Hepatocyte (in vitro differentiated cells): ENCODE measurements at regions not wholly inside any gene's neighbourhood (a gene's known extent, or its start where the extent isn't known, plus 50 kb on each side); places are given as distances from the start of the nearest gene placed in this dataset.

Experiments used
- DNase-seq: peaks from one replicate; pipeline ENCODE4 v3.0.0-alpha.2; 2016; ENCODE audit warnings: low spot score
- H2AFZ ChIP-seq: fragments of 200-600 bp; sonication (generic); 2 replicates; pipeline ENCODE4 v1.6.0; 2016; ENCODE audit warnings: antibody characterized with exemption, mild to moderate bottlenecking
- H3K27ac ChIP-seq: fragments of 200-600 bp; sonication (generic); 2 replicates; pipeline ENCODE4 v1.5.1; 2016; ENCODE audit warnings: mild to moderate bottlenecking
- H3K27me3 ChIP-seq: fragments of 200-600 bp; sonication (generic); 2 replicates; pipeline ENCODE4 v1.6.1; 2016
- H3K36me3 ChIP-seq: fragments of 200-600 bp; sonication (generic); replicated peaks from 2 replicates; pipeline ENCODE4 v1.5.1; 2016; ENCODE audit warnings: low read depth; ENCODE audit not compliant: insufficient read depth
- H3K4me1 ChIP-seq: fragments of 200-600 bp; sonication (generic); 2 replicates; pipeline ENCODE4 v1.5.1; 2016; ENCODE audit warnings: mild to moderate bottlenecking, moderate library complexity; ENCODE audit not compliant: insufficient read depth
- H3K4me2 ChIP-seq: fragments of 200-600 bp; sonication (generic); 2 replicates; pipeline ENCODE4 v1.6.0; 2016
- H3K4me3 ChIP-seq: fragments of 200-600 bp; sonication (generic); 2 replicates; pipeline ENCODE4 v1.5.1; 2016; ENCODE audit warnings: mild to moderate bottlenecking
- H3K79me2 ChIP-seq: fragments of 200-600 bp; sonication (generic); 2 replicates; pipeline ENCODE4 v1.6.0; 2017; ENCODE audit warnings: mild to moderate bottlenecking
- H3K9me2 ChIP-seq: fragments of 200-600 bp; sonication (generic); replicated peaks from 2 replicates; pipeline ENCODE4 v1.6.0; 2017; ENCODE audit warnings: mild to moderate bottlenecking; ENCODE audit not compliant: insufficient read depth
- H3K9me3 ChIP-seq: fragments of 200-600 bp; sonication (generic); 2 replicates; pipeline ENCODE4 v1.5.1; 2016; ENCODE audit warnings: low read depth, mild to moderate bottlenecking
- H4K20me1 ChIP-seq: fragments of 200-600 bp; sonication (generic); 2 replicates; pipeline ENCODE4 v1.6.0; 2016; ENCODE audit warnings: mild to moderate bottlenecking; ENCODE audit not compliant: insufficient read depth, poor library complexity, severe bottlenecking
- EZH2 ChIP-seq: fragments of 200-600 bp; sonication (generic); IDR thresholded peaks from 2 replicates; pipeline ENCODE4 v1.6.1; 2016; ENCODE audit warnings: antibody characterized with exemption, mild to moderate bottlenecking, borderline replicate concordance
- EZH2phosphoT487 ChIP-seq: fragments of 200-600 bp; sonication (generic); IDR thresholded peaks from one replicate; pipeline ENCODE4 v1.6.1; 2018; ENCODE audit warnings: antibody characterized with exemption, mild to moderate bottlenecking, low read depth, moderate library complexity; ENCODE audit not compliant: unreplicated experiment, severe bottlenecking
- WGBS: methylation state at CpG from one replicate; pipeline ENCODE4 v1.1.6; 2016; ENCODE audit warnings: low lambda C conversion rate; ENCODE audit errors: missing lambda C conversion rate; 5-methylcytosine and 5-hydroxymethylcytosine counted together
- TF ChIP-seq, protein P1 (sequence below): fragments of 200-600 bp; sonication (generic); IDR thresholded peaks from 2 replicates; pipeline ENCODE4 v1.5.1; 2016; ENCODE audit warnings: antibody characterized with exemption, mild to moderate bottlenecking; ENCODE audit not compliant: poor library complexity

DNA sequence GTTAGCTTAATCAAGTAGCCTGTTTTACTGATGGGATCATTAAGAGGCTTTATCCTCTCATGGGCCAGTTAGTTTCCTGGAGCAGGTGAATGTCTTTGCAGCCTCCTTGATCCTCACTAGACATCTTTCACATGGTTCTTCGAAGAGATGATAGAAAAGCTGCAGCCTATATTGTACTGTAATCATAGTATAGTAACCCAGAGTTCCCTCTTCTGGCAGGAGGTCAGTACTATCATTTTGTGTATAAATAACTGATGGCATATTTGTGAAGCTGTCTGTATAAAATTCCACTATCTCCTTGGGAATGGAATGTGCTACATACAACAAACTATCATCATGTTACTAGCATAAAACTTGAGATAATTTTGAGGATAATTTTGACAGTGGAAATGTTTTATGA, 123.8 kb upstream of the PRPS1L1 start:
- H3K79me2 ChIP-seq = no peaks in the 10 kb centered on the region
- H3K9me3 ChIP-seq = no peaks in the 10 kb centered on the region
- peaks cover 4% of the 10 kb centered on the region for H3K4me1 ChIP-seq
- H3K4me3 ChIP-seq = no peak overlapping the region
- no peak overlapping the region for H3K27ac ChIP-seq
- 85% methylated on average over 1 of the region's 1 CpG for WGBS
- no peak for DNase-seq
- no peak overlapping the region for H2AFZ ChIP-seq
- H4K20me1 ChIP-seq = no peaks in the 10 kb centered on the region
- no peak overlapping the region for H3K4me2 ChIP-seq
- no peaks in the 10 kb centered on the region for H3K27me3 ChIP-seq
- no peaks in the 10 kb centered on the region for H3K9me2 ChIP-seq
- TF ChIP-seq, protein P1, sequence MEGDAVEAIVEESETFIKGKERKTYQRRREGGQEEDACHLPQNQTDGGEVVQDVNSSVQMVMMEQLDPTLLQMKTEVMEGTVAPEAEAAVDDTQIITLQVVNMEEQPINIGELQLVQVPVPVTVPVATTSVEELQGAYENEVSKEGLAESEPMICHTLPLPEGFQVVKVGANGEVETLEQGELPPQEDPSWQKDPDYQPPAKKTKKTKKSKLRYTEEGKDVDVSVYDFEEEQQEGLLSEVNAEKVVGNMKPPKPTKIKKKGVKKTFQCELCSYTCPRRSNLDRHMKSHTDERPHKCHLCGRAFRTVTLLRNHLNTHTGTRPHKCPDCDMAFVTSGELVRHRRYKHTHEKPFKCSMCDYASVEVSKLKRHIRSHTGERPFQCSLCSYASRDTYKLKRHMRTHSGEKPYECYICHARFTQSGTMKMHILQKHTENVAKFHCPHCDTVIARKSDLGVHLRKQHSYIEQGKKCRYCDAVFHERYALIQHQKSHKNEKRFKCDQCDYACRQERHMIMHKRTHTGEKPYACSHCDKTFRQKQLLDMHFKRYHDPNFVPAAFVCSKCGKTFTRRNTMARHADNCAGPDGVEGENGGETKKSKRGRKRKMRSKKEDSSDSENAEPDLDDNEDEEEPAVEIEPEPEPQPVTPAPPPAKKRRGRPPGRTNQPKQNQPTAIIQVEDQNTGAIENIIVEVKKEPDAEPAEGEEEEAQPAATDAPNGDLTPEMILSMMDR = peak; percentile 25
- TF ChIP-seq EZH2phosphoT487 = no peak
- no peaks in the 10 kb centered on the region for H3K36me3 ChIP-seq

DNA sequence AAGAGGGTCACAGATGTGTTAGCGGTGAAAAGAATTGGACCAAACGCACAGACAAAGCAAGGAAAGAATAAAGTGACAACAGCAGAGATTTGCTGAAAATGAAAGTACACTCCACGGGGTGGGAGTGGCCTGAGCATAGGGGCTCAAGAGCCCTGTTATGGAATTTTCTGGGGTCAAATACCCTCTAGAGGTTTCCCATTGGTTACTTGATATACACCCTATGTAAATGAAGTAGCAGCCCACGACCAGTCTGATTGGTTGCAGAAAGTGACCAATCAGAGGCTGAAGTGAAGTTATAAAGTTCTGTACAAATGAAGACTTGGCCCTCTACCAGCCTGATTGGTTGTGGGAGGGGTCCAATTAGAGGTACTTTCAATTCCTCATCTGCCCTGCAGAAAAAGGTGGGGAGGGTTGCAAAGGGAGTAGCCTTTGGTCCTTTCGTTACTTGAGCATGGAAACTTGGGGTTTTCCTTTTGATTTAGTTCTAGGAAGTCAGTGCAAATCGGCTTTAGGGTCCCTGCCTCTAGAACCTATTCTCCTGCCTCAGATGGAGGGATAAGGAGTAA, 125.6 kb upstream of the PRPS1L1 start:
- H3K4me3 ChIP-seq = no peak overlapping the region
- H4K20me1 ChIP-seq = no peaks in the 10 kb centered on the region
- DNase-seq = no peak
- H3K27ac ChIP-seq = no peak overlapping the region
- H3K79me2 ChIP-seq = no peaks in the 10 kb centered on the region
- H3K4me1 ChIP-seq = peaks cover 4% of the 10 kb centered on the region
- 91% methylated on average over 6 of the region's 6 CpGs for WGBS
- no peaks in the 10 kb centered on the region for H3K9me3 ChIP-seq
- H3K9me2 ChIP-seq = no peaks in the 10 kb centered on the region
- TF ChIP-seq EZH2phosphoT487 (no peak), EZH2 (no peak)
- TF ChIP-seq, protein P1 = no peak
- H3K4me2 ChIP-seq = no peak overlapping the region
- no peaks in the 10 kb centered on the region for H3K36me3 ChIP-seq
- H3K27me3 ChIP-seq = no peaks in the 10 kb centered on the region
- no peak overlapping the region for H2AFZ ChIP-seq

DNA sequence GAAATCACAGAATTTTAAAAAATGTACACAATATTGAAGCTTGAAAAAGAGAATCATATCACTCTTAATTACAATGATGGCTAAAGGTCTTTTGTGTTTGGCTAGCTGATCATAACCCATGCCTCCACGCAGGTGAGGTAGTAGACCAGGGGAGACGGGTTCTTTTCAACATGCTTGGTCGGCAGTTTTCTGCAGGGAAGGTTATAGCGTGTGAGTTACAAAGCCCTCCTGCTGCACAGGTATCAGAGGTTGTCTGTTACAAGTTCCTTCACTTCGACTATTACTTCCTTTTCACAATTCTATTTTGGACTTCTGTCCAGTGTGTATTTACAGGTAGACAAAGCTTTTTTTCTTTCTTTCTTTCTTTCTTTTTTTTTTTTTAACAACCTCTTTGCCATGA, 127.1 kb upstream of the PRPS1L1 start:
- TF ChIP-seq, protein P1 = no peak
- no peak for TF ChIP-seq EZH2phosphoT487
- H3K9me3 ChIP-seq = no peaks in the 10 kb centered on the region
- 81% methylated on average over 5 of the region's 5 CpGs for whole genome bisulfite sequencing
- no peak overlapping the region for H3K27ac ChIP-seq
- H3K36me3 ChIP-seq = no peaks in the 10 kb centered on the region
- H3K79me2 ChIP-seq = no peaks in the 10 kb centered on the region
- DNase-seq = no peak
- no peaks in the 10 kb centered on the region for H4K20me1 ChIP-seq
- H3K4me3 ChIP-seq = no peak overlapping the region
- H3K4me1 ChIP-seq = peaks cover 4% of the 10 kb centered on the region
- no peak overlapping the region for H2AFZ ChIP-seq
- H3K4me2 ChIP-seq = no peak overlapping the region
- H3K27me3 ChIP-seq = no peaks in the 10 kb centered on the region
- H3K9me2 ChIP-seq = no peaks in the 10 kb centered on the region

DNA sequence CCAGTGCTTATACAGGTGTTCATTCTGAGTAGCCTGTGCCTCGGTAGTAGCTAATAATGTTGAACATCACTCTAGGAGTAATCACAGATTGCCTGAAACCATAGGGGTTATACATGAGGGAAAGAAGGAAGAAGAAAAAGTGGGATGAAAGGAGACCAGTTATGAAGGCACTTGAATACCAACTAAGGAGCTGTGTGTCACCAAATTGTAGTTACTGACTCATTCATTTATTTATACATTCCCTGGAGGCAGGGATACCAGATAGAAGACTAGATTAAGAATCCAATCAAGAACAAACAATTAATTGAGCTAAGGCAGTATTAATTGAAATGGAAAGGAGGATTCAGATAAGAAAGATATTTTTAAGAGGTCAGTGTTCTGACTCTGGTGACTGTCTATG, 129.6 kb upstream of the PRPS1L1 start:
- Histone ChIP-seq H3K4me1 (peaks cover 1% of the 10 kb centered on the region), H3K9me2 (no peaks in the 10 kb centered on the region), H4K20me1 (no peaks in the 10 kb centered on the region), H3K79me2 (no peaks in the 10 kb centered on the region), H3K9me3 (no peaks in the 10 kb centered on the region), H3K4me2 (no peak overlapping the region), H3K36me3 (no peaks in the 10 kb centered on the region), H3K27me3 (no peaks in the 10 kb centered on the region), H3K4me3 (no peak overlapping the region), H2AFZ (no peak overlapping the region), H3K27ac (no peak overlapping the region)
- TF ChIP-seq EZH2phosphoT487 = no peak
- TF ChIP-seq EZH2 = no peak
- TF ChIP-seq, protein P1 = no peak
- WGBS = 85% methylated on average over 1 of the region's 1 CpG
- DNase-seq = no peak
